ENCODE measurements at regions not wholly inside any gene's neighbourhood (a gene's known extent, or its start where the extent isn't known, plus 50 kb on each side); places are given as distances from the start of the nearest gene placed in this dataset.

- no peak overlapping the region for H3K4me3 ChIP-seq
- BruUV-seq (replicated peaks): no TSS peak
- H3K79me2 ChIP-seq (ENCODE audit: low read depth): no peaks in the 10 kb centered on the region
- no peak overlapping the region for H2AFZ ChIP-seq
- no peaks in the 10 kb centered on the region for H3K4me1 ChIP-seq (replicated peaks; ENCODE audit: insufficient read depth)
- no peaks in the 10 kb centered on the region for H4K20me1 ChIP-seq (ENCODE audit: insufficient read depth)
- H3K27ac ChIP-seq: no peak overlapping the region
- H3K9me2 ChIP-seq (ENCODE audit: insufficient read depth): no peaks in the 10 kb centered on the region
- DNase-seq: no peak
- intact Hi-C loops (cut with micrococcal nuclease; ENCODE audit: unreplicated experiment): no loop called here
- H3K27me3 ChIP-seq (ENCODE audit: insufficient read depth, low read depth): peaks cover 44% of the 10 kb centered on the region
- no peaks in the 10 kb centered on the region for H3F3A ChIP-seq (ENCODE audit: insufficient read depth, low read depth)
- CTCF ChIA-PET: no interaction called here
- POLR2A ChIA-PET (ENCODE audit: unreplicated experiment): no interaction called here
- no peaks in the 10 kb centered on the region for H3K9me3 ChIP-seq (ENCODE audit: insufficient read depth, low read depth)
- no peaks in the 10 kb centered on the region for H3K36me3 ChIP-seq (ENCODE audit: low read depth)
- TF ChIP-seq EZH2 (IDR thresholded peaks at IDR 0.05; ENCODE audit: low read depth): no peak
- TF ChIP-seq CTCF (conservative IDR thresholded peaks at IDR 0.05): no peak
- no peak overlapping the region for H3K4me2 ChIP-seq
These were observed 249.0 kb downstream of the AACS start for GRCh38 chr12:125314051-125314755.

- intact Hi-C loops (cut with micrococcal nuclease; ENCODE audit: unreplicated experiment): no loop called here
- Histone ChIP-seq H3K27me3 (ENCODE audit: insufficient read depth, low read depth) (peaks cover 50% of the 10 kb centered on the region), H3K9me2 (ENCODE audit: insufficient read depth) (no peaks in the 10 kb centered on the region), H4K20me1 (ENCODE audit: insufficient read depth) (no peaks in the 10 kb centered on the region), H3K4me2 (no peak overlapping the region), H2AFZ (no peak overlapping the region), H3F3A (ENCODE audit: insufficient read depth, low read depth) (no peaks in the 10 kb centered on the region), H3K4me3 (no peak overlapping the region), H3K27ac (no peak overlapping the region), H3K9me3 (ENCODE audit: insufficient read depth, low read depth) (no peaks in the 10 kb centered on the region), H3K79me2 (ENCODE audit: low read depth) (no peaks in the 10 kb centered on the region), H3K4me1 (replicated peaks; ENCODE audit: insufficient read depth) (no peaks in the 10 kb centered on the region), H3K36me3 (ENCODE audit: low read depth) (no peaks in the 10 kb centered on the region)
- BruUV-seq (replicated peaks): no TSS peak
- CTCF ChIA-PET: interaction anchor here (0.7 kb wide), 1 partner anchor 13 kb away, joined by 13 read pairs; no protein-coding TSS in a partner anchor
- DNase-seq: no peak
- no peak for TF ChIP-seq EZH2 (IDR thresholded peaks at IDR 0.05; ENCODE audit: low read depth)
- POLR2A ChIA-PET (ENCODE audit: unreplicated experiment): no interaction called here
These were observed 250.5 kb downstream of the AACS start for GRCh38 chr12:125315771-125316170.

- BruUV-seq (replicated peaks): no TSS peak
- CTCF ChIA-PET: no interaction called here
- Histone ChIP-seq H3K27me3 (ENCODE audit: insufficient read depth, low read depth) (peaks cover 64% of the 10 kb centered on the region), H3K9me3 (ENCODE audit: insufficient read depth, low read depth) (no peaks in the 10 kb centered on the region), H3F3A (ENCODE audit: insufficient read depth, low read depth) (no peaks in the 10 kb centered on the region), H2AFZ (no peak overlapping the region), H3K4me3 (no peak overlapping the region), H3K4me2 (no peak overlapping the region), H3K27ac (no peak overlapping the region), H3K4me1 (replicated peaks; ENCODE audit: insufficient read depth) (no peaks in the 10 kb centered on the region), H3K79me2 (ENCODE audit: low read depth) (no peaks in the 10 kb centered on the region), H3K36me3 (ENCODE audit: low read depth) (no peaks in the 10 kb centered on the region), H3K9me2 (ENCODE audit: insufficient read depth) (no peaks in the 10 kb centered on the region), H4K20me1 (ENCODE audit: insufficient read depth) (no peaks in the 10 kb centered on the region)
- POLR2A ChIA-PET (ENCODE audit: unreplicated experiment): no interaction called here
- no peak for DNase-seq
- intact Hi-C loops (cut with micrococcal nuclease; ENCODE audit: unreplicated experiment): no loop called here
- TF ChIP-seq CTCF (conservative IDR thresholded peaks at IDR 0.05): no peak
- no peak for TF ChIP-seq EZH2 (IDR thresholded peaks at IDR 0.05; ENCODE audit: low read depth)
These were observed 254.9 kb downstream of the AACS start for GRCh38 chr12:125320177-125320576.
